SK-N-SH treated with all-trans-retinoic acid at 6 μM for 48 hours (cell line): ENCODE measurements at regions not wholly inside any gene's neighbourhood (a gene's known extent, or its start where the extent isn't known, plus 50 kb on each side); places are given as distances from the start of the nearest gene placed in this dataset.

Experiments
- ATAC-seq: fragments of 200-7000 bp; cut with Tn5 transposase; 3 replicates; pipeline ENCODE4 v1.9.1; 2020; ENCODE audit warnings: mild to moderate bottlenecking, moderate library complexity
- BACH2 ChIP-seq: fragments of 250-450 bp; sonication (Bioruptor Pico); IDR thresholded peaks from 2 replicates; pipeline ENCODE4 v1.9.0; 2021; ENCODE audit warnings: mild to moderate bottlenecking, borderline replicate concordance
- CREB5 ChIP-seq: fragments of 250-450 bp; sonication (Bioruptor Pico); IDR thresholded peaks from 2 replicates; pipeline ENCODE4 v1.5.1; 2020; ENCODE audit warnings: low read depth, mild to moderate bottlenecking, moderate library complexity
- CSDC2 ChIP-seq: fragments of 250-450 bp; sonication (Bioruptor Pico); IDR thresholded peaks from 2 replicates; pipeline ENCODE4 v1.5.0; 2020; ENCODE audit warnings: mild to moderate bottlenecking, moderate library complexity
- CSRNP3 ChIP-seq: fragments of 250-450 bp; sonication (Bioruptor Pico); IDR thresholded peaks from 2 replicates; pipeline ENCODE4 v1.5.1; 2021; ENCODE audit warnings: mild to moderate bottlenecking, moderate library complexity
- ESRRG ChIP-seq: fragments of 250-450 bp; sonication (Bioruptor Pico); IDR thresholded peaks from 2 replicates; pipeline ENCODE4 v1.6.1; 2021; ENCODE audit warnings: mild to moderate bottlenecking
- GLIS3 ChIP-seq: fragments of 250-450 bp; sonication (Bioruptor Pico); IDR thresholded peaks from 2 replicates; pipeline ENCODE4 v1.5.0; 2020; ENCODE audit warnings: mild to moderate bottlenecking, moderate library complexity
- ISL1 ChIP-seq: fragments of 250-450 bp; sonication (Bioruptor Pico); IDR thresholded peaks from 2 replicates; pipeline ENCODE4 v2.1.2; 2022; ENCODE audit warnings: mild to moderate bottlenecking, moderate library complexity
- OSR1 ChIP-seq: fragments of 250-450 bp; sonication (Bioruptor Pico); IDR thresholded peaks from 2 replicates; pipeline ENCODE4 v1.8.0; 2022; ENCODE audit warnings: moderate library complexity, mild to moderate bottlenecking, inconsistent platforms
- PATZ1 ChIP-seq: fragments of 250-450 bp; sonication (Bioruptor Pico); IDR thresholded peaks from 2 replicates; pipeline ENCODE4 v1.8.0; 2020; ENCODE audit warnings: mild to moderate bottlenecking, moderate library complexity, borderline replicate concordance
- POU6F1 ChIP-seq: fragments of 250-450 bp; sonication (Bioruptor Pico); IDR thresholded peaks from 2 replicates; pipeline ENCODE4 v1.8.0; 2021; ENCODE audit warnings: low read depth, mild to moderate bottlenecking, moderate library complexity, borderline replicate concordance
- PPARA ChIP-seq: fragments of 250-450 bp; sonication (Bioruptor Pico); IDR thresholded peaks from 2 replicates; pipeline ENCODE4 v1.5.0; 2020; ENCODE audit warnings: mild to moderate bottlenecking, borderline replicate concordance
- RARB ChIP-seq: fragments of 250-450 bp; sonication (Bioruptor Pico); IDR thresholded peaks from 2 replicates; pipeline ENCODE4 v1.8.0; 2021; ENCODE audit warnings: mild to moderate bottlenecking, moderate library complexity
- SNAI2 ChIP-seq: fragments of 250-450 bp; sonication (Bioruptor Pico); IDR thresholded peaks from 2 replicates; pipeline ENCODE4 v1.5.0; 2020; ENCODE audit warnings: mild to moderate bottlenecking, moderate library complexity
- TCF4 ChIP-seq: fragments of 250-450 bp; sonication (Bioruptor Pico); IDR thresholded peaks from 2 replicates; pipeline ENCODE4 v1.8.0; 2021; ENCODE audit warnings: mild to moderate bottlenecking, moderate library complexity, borderline replicate concordance
- TOX ChIP-seq: fragments of 250-450 bp; sonication (Bioruptor Pico); IDR thresholded peaks from 2 replicates; pipeline ENCODE4 v1.8.0; 2021; ENCODE audit warnings: mild to moderate bottlenecking, moderate library complexity, borderline replicate concordance
- TSHZ2 ChIP-seq: fragments of 250-450 bp; sonication (Bioruptor Pico); IDR thresholded peaks from 2 replicates; pipeline ENCODE4 v1.5.0; 2020; ENCODE audit warnings: mild to moderate bottlenecking, moderate library complexity
- ZC3H10 ChIP-seq: fragments of 250-450 bp; sonication (Bioruptor Pico); IDR thresholded peaks from 2 replicates; pipeline ENCODE4 v1.5.1; 2021; ENCODE audit warnings: mild to moderate bottlenecking, moderate library complexity
- ZFP3 ChIP-seq: fragments of 250-450 bp; sonication (Bioruptor Pico); IDR thresholded peaks from 2 replicates; pipeline ENCODE4 v1.5.0; 2020; ENCODE audit warnings: mild to moderate bottlenecking, moderate library complexity
- ZFP30 ChIP-seq: fragments of 450-650 bp; formaldehyde crosslinking; IDR thresholded peaks from 2 replicates; pipeline ENCODE4 v1.5.0; 2022; ENCODE audit warnings: mild to moderate bottlenecking, moderate library complexity
- ZNF565 ChIP-seq: fragments of 450-650 bp; formaldehyde crosslinking; conservative IDR thresholded peaks from 2 replicates; pipeline ENCODE4 v1.5.0; 2020; ENCODE audit warnings: low read depth, mild to moderate bottlenecking, moderate library complexity
- ZNF70 ChIP-seq: fragments of 450-650 bp; formaldehyde crosslinking; IDR thresholded peaks from 2 replicates; pipeline ENCODE4 v1.5.0; 2020; ENCODE audit warnings: mild to moderate bottlenecking, moderate library complexity
- ZNF8 ChIP-seq: fragments of 450-650 bp; formaldehyde crosslinking; IDR thresholded peaks from 2 replicates; pipeline ENCODE4 v1.5.0; 2020; ENCODE audit warnings: mild to moderate bottlenecking, moderate library complexity

GRCh38 chr7:26563406-26563805 lies 271.7 kb downstream of the SNX10 start:
- no peak for ATAC-seq
- TF ChIP-seq PPARA (CRISPR knock-in tag), result no peak
- no peak for TF ChIP-seq CSDC2 (CRISPR knock-in tag)
- no peak for TF ChIP-seq TOX
- TF ChIP-seq TCF4 (CRISPR knock-in tag), result no peak
- TF ChIP-seq BACH2 (CRISPR knock-in tag), result no peak

- TF ChIP-seq SNAI2 (CRISPR knock-in tag) (no peak), ZNF8 (CRISPR knock-in tag) (no peak), TOX (no peak), GLIS3 (no peak), TCF4 (CRISPR knock-in tag) (no peak), TSHZ2 (CRISPR knock-in tag) (no peak), CREB5 (CRISPR knock-in tag) (no peak), ESRRG (CRISPR knock-in tag) (no peak), RARB (CRISPR knock-in tag) (no peak), ISL1 (no peak), ZC3H10 (CRISPR knock-in tag) (no peak), ZFP3 (no peak)
- no peak for ATAC-seq
Observed at GRCh38 chr7:26567266-26567665, 275.6 kb downstream of the SNX10 start.

- no peak for ATAC-seq
- no peak for TF ChIP-seq TOX
- TF ChIP-seq TCF4 (CRISPR knock-in tag), result no peak
- no peak for TF ChIP-seq ZNF70
- TF ChIP-seq PPARA (CRISPR knock-in tag), result no peak
- no peak for TF ChIP-seq POU6F1 (CRISPR knock-in tag)
- no peak for TF ChIP-seq RARB (CRISPR knock-in tag)
- no peak for TF ChIP-seq PATZ1
- no peak for TF ChIP-seq OSR1 (CRISPR knock-in tag)
- TF ChIP-seq ZFP30 (CRISPR knock-in tag), result no peak
- TF ChIP-seq CSRNP3 (CRISPR knock-in tag), result no peak
- no peak for TF ChIP-seq ESRRG (CRISPR knock-in tag)
- TF ChIP-seq GLIS3, result no peak
- no peak for TF ChIP-seq ZNF565 (CRISPR knock-in tag)
- TF ChIP-seq ISL1, result no peak
- TF ChIP-seq TSHZ2 (CRISPR knock-in tag), result no peak
- no peak for TF ChIP-seq CSDC2 (CRISPR knock-in tag)
- TF ChIP-seq, all 23 proteins: peak for 0
Observed at GRCh38 chr7:26574476-26574875, 282.8 kb downstream of the SNX10 start.
